ENCODE measurements at regions not wholly inside any gene's neighbourhood (a gene's known extent, or its start where the extent isn't known, plus 50 kb on each side); places are given as distances from the start of the nearest gene placed in this dataset.

- TF ChIP-seq SP1 (IDR thresholded peaks at IDR 0.05; ENCODE audit: low read depth) (no peak), CEBPB (IDR thresholded peaks at IDR 0.05; ENCODE audit: low read depth) (no peak), ZNF274 (IDR thresholded peaks at IDR 0.05; ENCODE audit: low read depth, low read length) (no peak)
- Histone ChIP-seq H3K9me3 (ENCODE audit: control insufficient read depth in 1 of 2, insufficient read depth in 1 of 2, low read depth in 1 of 2, low read length in 2 of 2) (no peaks in the 10 kb centered on the region), H3K27ac (ENCODE audit: low read depth, low read length) (no peak overlapping the region), H3K4me3 (replicated peaks in 1 of 2; ENCODE audit: low read depth in 1 of 2, low read length in 2 of 2) (no peak overlapping the region), H3K4me2 (ENCODE audit: low read length) (no peak overlapping the region), H3K36me3 (ENCODE audit: control insufficient read depth in 1 of 2, insufficient read depth in 2 of 2, low read length in 2 of 2) (no peaks in the 10 kb centered on the region), H3K4me1 (ENCODE audit: control insufficient read depth in 1 of 2, insufficient read depth in 2 of 2, low read length in 2 of 2) (no peaks in the 10 kb centered on the region), H3K79me2 (ENCODE audit: insufficient read depth, low read length) (no peaks in the 10 kb centered on the region), H3K9ac (ENCODE audit: low read length) (no peak overlapping the region), H4K20me1 (ENCODE audit: insufficient read depth) (no peaks in the 10 kb centered on the region), H2AFZ (ENCODE audit: low read depth, low read length, poor library complexity, severe bottlenecking) (no peak overlapping the region), H3K27me3 (ENCODE audit: insufficient read depth, low read length) (no peaks in the 10 kb centered on the region), H3K9me2 (ENCODE audit: insufficient read depth) (no peaks in the 10 kb centered on the region)
- no peak for ATAC-seq
- CTCF ChIA-PET: no interaction called here
- POLR2A ChIA-PET: no interaction called here
- no TSS peak for BruUV-seq (replicated peaks)
- intact Hi-C loops (cut with micrococcal nuclease): no loop called here
- RAD21 ChIA-PET (ENCODE audit: low non-redundant PET in 1 of 2, low total read pairs in 2 of 2, uncharacterized antibody in 2 of 2, unreplicated experiment in 2 of 2): no interaction called here
- no peak for DNase-seq (ENCODE audit: low read depth, low spot score)
These were observed 329.3 kb upstream of the ZNF804A start for GRCh38 chr2:184268900-184269477.

GRCh38 chr2:184270660-184271059 is 327.7 kb upstream of the ZNF804A start:
- no peak overlapping the region for H2AFZ ChIP-seq (ENCODE audit: low read depth, low read length, poor library complexity, severe bottlenecking)
- TF ChIP-seq POLR2A (IDR thresholded peaks at IDR 0.05; ENCODE audit: borderline replicate concordance, extremely low read depth, insufficient read depth, insufficient read length) (no peak), YY1 (IDR thresholded peaks at IDR 0.05; ENCODE audit: extremely low read depth, insufficient replicate concordance, low read depth, low read length) (no peak), SIN3A (IDR thresholded peaks at IDR 0.05; ENCODE audit: low read depth) (no peak), ZNF274 (IDR thresholded peaks at IDR 0.05; ENCODE audit: low read depth, low read length) (no peak), EGR1 (IDR thresholded peaks at IDR 0.05; ENCODE audit: low read depth) (no peak), CEBPB (IDR thresholded peaks at IDR 0.05; ENCODE audit: low read depth) (no peak), SRF (IDR thresholded peaks at IDR 0.05; ENCODE audit: low read depth) (no peak), ZBTB33 (IDR thresholded peaks at IDR 0.05; ENCODE audit: extremely low read depth, insufficient replicate concordance, low read length) (no peak)
- POLR2A ChIA-PET: no interaction called here
- no peaks in the 10 kb centered on the region for H3K79me2 ChIP-seq (ENCODE audit: insufficient read depth, low read length)
- no peaks in the 10 kb centered on the region for H3K9me2 ChIP-seq (ENCODE audit: insufficient read depth)
- no peak for ATAC-seq
- H3K36me3 ChIP-seq (ENCODE audit: control insufficient read depth in 1 of 2, insufficient read depth in 2 of 2, low read length in 2 of 2): no peaks in the 10 kb centered on the region
- no peaks in the 10 kb centered on the region for H3K9me3 ChIP-seq (ENCODE audit: control insufficient read depth in 1 of 2, insufficient read depth in 1 of 2, low read depth in 1 of 2, low read length in 2 of 2)
- H3K4me2 ChIP-seq (ENCODE audit: low read length): no peak overlapping the region
- H3K4me3 ChIP-seq (replicated peaks in 1 of 2; ENCODE audit: low read depth in 1 of 2, low read length in 2 of 2): no peak overlapping the region
- H3K9ac ChIP-seq (ENCODE audit: low read length): no peak overlapping the region
- no peaks in the 10 kb centered on the region for H3K27me3 ChIP-seq (ENCODE audit: insufficient read depth, low read length)
- no peaks in the 10 kb centered on the region for H4K20me1 ChIP-seq (ENCODE audit: insufficient read depth)
- DNase-seq (ENCODE audit: low read depth, low spot score): no peak
- BruUV-seq (replicated peaks): no TSS peak
- CTCF ChIA-PET: no interaction called here
- intact Hi-C loops (cut with micrococcal nuclease): no loop called here
- no peaks in the 10 kb centered on the region for H3K4me1 ChIP-seq (ENCODE audit: control insufficient read depth in 1 of 2, insufficient read depth in 2 of 2, low read length in 2 of 2)
- RAD21 ChIA-PET (ENCODE audit: low non-redundant PET in 1 of 2, low total read pairs in 2 of 2, uncharacterized antibody in 2 of 2, unreplicated experiment in 2 of 2): no interaction called here
- no peak overlapping the region for H3K27ac ChIP-seq (ENCODE audit: low read depth, low read length)
